ENCODE measurements at regions not wholly inside any gene's neighbourhood (a gene's known extent, or its start where the extent isn't known, plus 50 kb on each side); places are given as distances from the start of the nearest gene placed in this dataset.

GRCh38 chr2:75894170-75894569, 183.5 kb upstream of the GCFC2 start:
- TF ChIP-seq CTCF (IDR thresholded peaks at IDR 0.05) (no peak), POLR2A (IDR thresholded peaks at IDR 0.05) (no peak), POLR2AphosphoS5 (IDR thresholded peaks at IDR 0.05) (no peak)
